ENCODE measurements at regions not wholly inside any gene's neighbourhood (a gene's known extent, or its start where the extent isn't known, plus 50 kb on each side); places are given as distances from the start of the nearest gene placed in this dataset.

GRCh38 chr2:211132573-211132972 is 576.2 kb downstream of the CPS1 start:
- TF ChIP-seq, protein P1, sequence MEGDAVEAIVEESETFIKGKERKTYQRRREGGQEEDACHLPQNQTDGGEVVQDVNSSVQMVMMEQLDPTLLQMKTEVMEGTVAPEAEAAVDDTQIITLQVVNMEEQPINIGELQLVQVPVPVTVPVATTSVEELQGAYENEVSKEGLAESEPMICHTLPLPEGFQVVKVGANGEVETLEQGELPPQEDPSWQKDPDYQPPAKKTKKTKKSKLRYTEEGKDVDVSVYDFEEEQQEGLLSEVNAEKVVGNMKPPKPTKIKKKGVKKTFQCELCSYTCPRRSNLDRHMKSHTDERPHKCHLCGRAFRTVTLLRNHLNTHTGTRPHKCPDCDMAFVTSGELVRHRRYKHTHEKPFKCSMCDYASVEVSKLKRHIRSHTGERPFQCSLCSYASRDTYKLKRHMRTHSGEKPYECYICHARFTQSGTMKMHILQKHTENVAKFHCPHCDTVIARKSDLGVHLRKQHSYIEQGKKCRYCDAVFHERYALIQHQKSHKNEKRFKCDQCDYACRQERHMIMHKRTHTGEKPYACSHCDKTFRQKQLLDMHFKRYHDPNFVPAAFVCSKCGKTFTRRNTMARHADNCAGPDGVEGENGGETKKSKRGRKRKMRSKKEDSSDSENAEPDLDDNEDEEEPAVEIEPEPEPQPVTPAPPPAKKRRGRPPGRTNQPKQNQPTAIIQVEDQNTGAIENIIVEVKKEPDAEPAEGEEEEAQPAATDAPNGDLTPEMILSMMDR (IDR thresholded peaks at IDR 0.05; ENCODE audit: extremely low read depth, low read depth, low read length), result no peak

GRCh38 chr2:211133766-211134165 is 577.4 kb downstream of the CPS1 start:
- Histone ChIP-seq H3K36me3 (ENCODE audit: insufficient read depth, low read length) (no peaks in the 10 kb centered on the region), H3K4me3 (ENCODE audit: insufficient read depth, low read length) (no peak overlapping the region), H4K20me1 (ENCODE audit: insufficient read depth, low read length) (no peaks in the 10 kb centered on the region), H3K27ac (ENCODE audit: low read depth, low read length) (no peak overlapping the region), H3K4me2 (ENCODE audit: insufficient read depth, low read length) (peak overlapping the region; percentile 36), H3K79me2 (ENCODE audit: insufficient read depth, low read length) (no peaks in the 10 kb centered on the region), H3K4me1 (ENCODE audit: insufficient read depth, low read length) (peaks cover 8% of the 10 kb centered on the region), H3K27me3 (ENCODE audit: insufficient read depth, low read length) (no peaks in the 10 kb centered on the region), H3K9me3 (ENCODE audit: low read depth, low read length) (peaks cover 3% of the 10 kb centered on the region), H2AFZ (ENCODE audit: low read length) (no peak overlapping the region)
- no peak for DNase-seq (ENCODE audit: insufficient read length, low spot score, missing footprints)
- TF ChIP-seq, protein P1 (IDR thresholded peaks at IDR 0.05; ENCODE audit: extremely low read depth, low read depth, low read length), result no peak

More at GRCh38 chr2:211132573-211132972, 576.2 kb downstream of the CPS1 start:
- Histone ChIP-seq H3K36me3 (ENCODE audit: insufficient read depth, low read length) (no peaks in the 10 kb centered on the region), H3K27ac (ENCODE audit: low read depth, low read length) (peak overlapping the region; percentile 78), H3K9me3 (ENCODE audit: low read depth, low read length) (peaks cover 3% of the 10 kb centered on the region), H3K4me1 (ENCODE audit: insufficient read depth, low read length) (peaks cover 8% of the 10 kb centered on the region), H4K20me1 (ENCODE audit: insufficient read depth, low read length) (no peaks in the 10 kb centered on the region), H3K4me3 (ENCODE audit: insufficient read depth, low read length) (no peak overlapping the region), H2AFZ (ENCODE audit: low read length) (no peak overlapping the region), H3K79me2 (ENCODE audit: insufficient read depth, low read length) (no peaks in the 10 kb centered on the region), H3K27me3 (ENCODE audit: insufficient read depth, low read length) (no peaks in the 10 kb centered on the region), H3K4me2 (ENCODE audit: insufficient read depth, low read length) (no peak overlapping the region)
- DNase-seq (ENCODE audit: insufficient read length, low spot score, missing footprints), result peak; percentile 3

DNA sequence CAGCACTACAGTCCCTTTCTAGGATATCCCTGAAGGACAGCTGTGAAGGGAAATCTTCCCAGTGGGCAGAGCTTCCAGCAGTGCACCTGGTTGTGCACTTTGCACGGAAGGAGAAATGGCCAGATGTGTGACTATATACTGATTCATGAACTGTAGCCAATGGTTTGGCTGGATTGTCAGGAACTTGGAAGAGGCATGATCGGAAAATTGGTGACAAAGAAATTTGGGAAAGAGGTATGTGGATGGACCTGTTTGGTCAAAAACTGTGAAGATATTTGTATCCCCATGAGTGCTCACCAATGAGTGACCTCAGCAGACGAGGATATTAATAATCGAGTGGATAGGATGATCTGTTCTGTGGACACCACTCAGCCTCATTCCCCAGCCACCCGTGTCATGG is 582.2 kb downstream of the CPS1 start:
- Histone ChIP-seq H4K20me1 (ENCODE audit: insufficient read depth, low read length) (no peaks in the 10 kb centered on the region), H3K27me3 (ENCODE audit: insufficient read depth, low read length) (no peaks in the 10 kb centered on the region), H3K4me2 (ENCODE audit: insufficient read depth, low read length) (no peak overlapping the region), H3K4me1 (ENCODE audit: insufficient read depth, low read length) (peaks cover 4% of the 10 kb centered on the region), H3K9me3 (ENCODE audit: low read depth, low read length) (peaks cover 3% of the 10 kb centered on the region), H3K4me3 (ENCODE audit: insufficient read depth, low read length) (no peak overlapping the region), H3K27ac (ENCODE audit: low read depth, low read length) (no peak overlapping the region), H3K79me2 (ENCODE audit: insufficient read depth, low read length) (no peaks in the 10 kb centered on the region), H2AFZ (ENCODE audit: low read length) (no peak overlapping the region), H3K36me3 (ENCODE audit: insufficient read depth, low read length) (no peaks in the 10 kb centered on the region)
- DNase-seq (ENCODE audit: insufficient read length, low spot score, missing footprints), result no peak
- TF ChIP-seq, protein P1 (IDR thresholded peaks at IDR 0.05; ENCODE audit: extremely low read depth, low read depth, low read length), result no peak

- H3K4me2 ChIP-seq (ENCODE audit: insufficient read depth, low read length), result no peak overlapping the region
- H3K36me3 ChIP-seq (ENCODE audit: insufficient read depth, low read length), result no peaks in the 10 kb centered on the region
- TF ChIP-seq, protein P1 (IDR thresholded peaks at IDR 0.05; ENCODE audit: extremely low read depth, low read depth, low read length), result no peak
- H3K79me2 ChIP-seq (ENCODE audit: insufficient read depth, low read length), result no peaks in the 10 kb centered on the region
- H3K27ac ChIP-seq (ENCODE audit: low read depth, low read length), result no peak overlapping the region
- no peak overlapping the region for H2AFZ ChIP-seq (ENCODE audit: low read length)
- H4K20me1 ChIP-seq (ENCODE audit: insufficient read depth, low read length), result no peaks in the 10 kb centered on the region
- H3K9me3 ChIP-seq (ENCODE audit: low read depth, low read length), result no peaks in the 10 kb centered on the region
- peaks cover 5% of the 10 kb centered on the region for H3K4me1 ChIP-seq (ENCODE audit: insufficient read depth, low read length)
- DNase-seq (ENCODE audit: insufficient read length, low spot score, missing footprints), result no peak
- no peaks in the 10 kb centered on the region for H3K27me3 ChIP-seq (ENCODE audit: insufficient read depth, low read length)
- no peak overlapping the region for H3K4me3 ChIP-seq (ENCODE audit: insufficient read depth, low read length)
Observed at GRCh38 chr2:211141646-211142045, 585.2 kb downstream of the CPS1 start.

All from osteoblast (primary cell).